ENCODE measurements at regions not wholly inside any gene's neighbourhood (a gene's known extent, or its start where the extent isn't known, plus 50 kb on each side); places are given as distances from the start of the nearest gene placed in this dataset.
A peak's percentile ranks its signal among the peaks of the same experiment; 100 is the strongest.

DNA sequence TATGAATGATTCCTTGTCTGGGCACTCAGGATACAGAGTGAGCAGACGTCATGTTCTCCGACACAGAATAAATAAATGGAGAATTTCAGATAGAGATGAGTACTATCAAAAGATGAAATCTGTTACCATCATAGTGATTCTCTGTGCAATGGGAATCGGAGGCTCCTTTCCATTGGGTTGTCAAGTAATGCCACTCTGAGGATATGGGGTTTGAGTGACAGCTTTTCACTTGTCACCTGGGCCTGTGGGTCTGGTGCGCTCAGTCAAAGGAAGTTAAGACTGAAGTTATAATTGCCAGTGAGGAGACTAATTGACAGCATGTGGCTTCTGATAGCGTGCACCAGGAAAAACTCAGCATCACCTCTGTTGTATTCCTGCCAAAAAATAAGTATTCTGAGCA, 387.2 kb downstream of the SOX11 start:
- FAIRE-seq (no peak), ATAC-seq (no peak), DNase-seq (no peak)
- Histone ChIP-seq H3K4me3 (no peak overlapping the region), H3K27me3 (no peaks in the 10 kb centered on the region), H3K9me3 (no peaks in the 10 kb centered on the region), H3K27ac (no peak overlapping the region), H3K4me1 (peaks cover 0 to 5% (median 0%) of the 10 kb centered on the region in 3 donors), H3K36me3 (no peaks in the 10 kb centered on the region)
- intact Hi-C loops (cut with DNase I): no loop called here
- WGBS, 2 donors: 83 to 92% methylated on average over 5 of the region's 5 CpGs
- TF ChIP-seq, protein P1, sequence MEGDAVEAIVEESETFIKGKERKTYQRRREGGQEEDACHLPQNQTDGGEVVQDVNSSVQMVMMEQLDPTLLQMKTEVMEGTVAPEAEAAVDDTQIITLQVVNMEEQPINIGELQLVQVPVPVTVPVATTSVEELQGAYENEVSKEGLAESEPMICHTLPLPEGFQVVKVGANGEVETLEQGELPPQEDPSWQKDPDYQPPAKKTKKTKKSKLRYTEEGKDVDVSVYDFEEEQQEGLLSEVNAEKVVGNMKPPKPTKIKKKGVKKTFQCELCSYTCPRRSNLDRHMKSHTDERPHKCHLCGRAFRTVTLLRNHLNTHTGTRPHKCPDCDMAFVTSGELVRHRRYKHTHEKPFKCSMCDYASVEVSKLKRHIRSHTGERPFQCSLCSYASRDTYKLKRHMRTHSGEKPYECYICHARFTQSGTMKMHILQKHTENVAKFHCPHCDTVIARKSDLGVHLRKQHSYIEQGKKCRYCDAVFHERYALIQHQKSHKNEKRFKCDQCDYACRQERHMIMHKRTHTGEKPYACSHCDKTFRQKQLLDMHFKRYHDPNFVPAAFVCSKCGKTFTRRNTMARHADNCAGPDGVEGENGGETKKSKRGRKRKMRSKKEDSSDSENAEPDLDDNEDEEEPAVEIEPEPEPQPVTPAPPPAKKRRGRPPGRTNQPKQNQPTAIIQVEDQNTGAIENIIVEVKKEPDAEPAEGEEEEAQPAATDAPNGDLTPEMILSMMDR (IDR thresholded peaks at IDR 0.05): no peak

DNA sequence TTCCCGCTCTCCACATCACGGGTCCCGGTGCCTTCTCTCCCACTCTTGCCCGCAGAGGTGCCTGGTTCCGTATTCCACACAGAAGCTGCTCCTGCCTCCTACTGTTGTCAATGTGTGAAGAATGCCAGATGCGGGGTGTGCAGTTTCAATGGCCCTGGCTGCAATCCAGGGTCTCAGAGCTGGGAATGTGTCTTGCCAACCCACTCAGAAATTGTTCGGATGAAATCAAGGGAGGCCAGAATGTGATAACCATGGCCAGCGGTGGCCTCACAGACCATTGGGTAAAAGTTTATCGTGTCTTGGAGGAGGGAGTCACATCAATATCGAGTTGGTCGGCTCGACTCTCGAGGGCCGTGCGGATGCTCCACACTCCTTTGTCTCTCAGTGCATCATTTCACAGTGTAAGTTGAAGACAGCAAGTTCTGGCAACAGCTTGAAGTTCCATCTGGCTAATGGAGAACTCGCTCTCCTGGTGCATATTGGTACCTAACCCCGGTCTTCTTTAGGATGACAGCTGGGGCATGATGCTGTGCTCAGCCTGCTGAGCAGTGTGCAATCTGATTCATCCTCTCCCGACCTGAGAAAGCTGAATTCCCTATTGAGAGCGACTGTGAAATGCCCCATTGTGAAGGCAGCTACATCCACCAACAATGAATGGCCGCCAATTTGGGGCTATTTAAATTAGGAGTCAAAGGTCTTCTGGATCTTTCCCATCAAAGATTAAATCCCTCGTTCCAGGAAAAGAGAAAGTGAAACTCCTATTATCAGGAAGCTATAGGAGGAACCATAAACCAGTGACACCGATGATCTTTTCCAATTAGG, 389.0 kb downstream of the SOX11 start:
- intact Hi-C loops (cut with DNase I): no loop called here
- Histone ChIP-seq H3K9me3 (no peaks in the 10 kb centered on the region), H3K27ac (no peak overlapping the region), H3K27me3 (no peaks in the 10 kb centered on the region), H3K4me3 (no peak overlapping the region), H3K36me3 (no peaks in the 10 kb centered on the region), H3K4me1 (peaks cover 0 to 5% (median 0%) of the 10 kb centered on the region in 3 donors)
- TF ChIP-seq, protein P1 (IDR thresholded peaks at IDR 0.05): no peak
- ATAC-seq (peak; percentile 24 to 61 (median 42)), DNase-seq (peak in 4 of 6 donors; percentile 13 to 49 (median 42)), FAIRE-seq (no peak)
- 65 to 71% methylated on average over 22 of the region's 22 CpGs for WGBS, 2 donors

DNA sequence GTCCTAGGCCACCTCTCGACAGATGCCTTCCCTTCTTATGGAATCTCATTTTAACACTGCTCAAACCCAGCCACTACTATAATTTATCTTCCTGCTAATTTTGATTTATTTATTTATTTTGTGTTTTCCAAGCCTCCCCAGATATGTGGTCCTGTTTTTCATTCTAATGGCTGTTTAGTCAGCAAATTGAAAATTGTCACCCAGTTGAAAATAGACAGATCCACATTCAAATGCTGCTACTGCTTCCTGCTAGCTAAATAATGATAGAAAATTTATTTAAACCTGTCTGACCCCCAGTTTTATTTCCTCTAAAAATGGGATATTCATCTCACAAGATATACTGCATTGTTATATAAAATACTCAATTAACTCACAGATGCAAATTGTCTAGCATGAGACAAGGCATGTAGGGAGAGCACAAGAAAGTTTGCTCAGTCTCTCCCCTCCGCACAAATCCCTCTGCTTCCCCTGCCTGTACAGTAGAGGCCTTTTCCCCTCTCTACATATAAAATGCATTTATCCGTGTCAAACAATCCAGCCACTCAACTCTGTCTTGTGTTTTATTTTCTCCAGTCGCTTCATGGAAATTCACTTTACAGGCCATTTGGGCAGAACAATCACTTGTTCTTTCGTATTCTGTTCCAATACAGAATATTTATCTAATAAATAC, 389.9 kb downstream of the SOX11 start:
- H3K4me1 ChIP-seq: peaks cover 0 to 5% (median 0%) of the 10 kb centered on the region in 3 donors
- WGBS, 2 donors: 94 to 99% methylated on average over 5 of the region's 5 CpGs
- H3K9me3 ChIP-seq: no peaks in the 10 kb centered on the region
- intact Hi-C loops (cut with DNase I): no loop called here
- H3K27ac ChIP-seq: no peak overlapping the region
- FAIRE-seq (no peak), DNase-seq (no peak), ATAC-seq (no peak)
- no peaks in the 10 kb centered on the region for H3K36me3 ChIP-seq
- H3K27me3 ChIP-seq: no peaks in the 10 kb centered on the region
- TF ChIP-seq, protein P1 (IDR thresholded peaks at IDR 0.05): no peak
- no peak overlapping the region for H3K4me3 ChIP-seq

DNA sequence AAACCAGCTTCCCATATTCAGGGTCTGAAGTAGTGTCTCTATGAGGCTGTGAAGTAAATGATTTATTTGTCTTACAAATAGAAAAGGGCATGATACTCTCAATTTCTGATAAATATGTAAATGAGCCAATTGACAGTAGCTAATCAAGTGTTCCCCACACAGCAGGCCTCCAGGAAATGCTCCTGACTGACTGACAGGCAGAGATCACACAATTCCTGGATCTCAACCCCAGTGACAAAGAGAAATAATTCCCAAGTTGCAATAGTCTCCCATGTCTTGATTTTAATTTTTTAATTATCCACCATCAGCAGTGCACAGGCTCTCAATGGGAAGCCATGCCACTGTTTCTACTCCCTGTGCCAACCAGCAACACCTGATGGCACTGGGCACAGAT, 390.4 kb downstream of the SOX11 start:
- H3K4me1 ChIP-seq: peaks cover 0 to 5% (median 0%) of the 10 kb centered on the region in 3 donors
- no peaks in the 10 kb centered on the region for H3K9me3 ChIP-seq
- DNase-seq (no peak), ATAC-seq (no peak), FAIRE-seq (no peak)
- TF ChIP-seq, protein P1 (IDR thresholded peaks at IDR 0.05): no peak
- intact Hi-C loops (cut with DNase I): no loop called here
- H3K36me3 ChIP-seq: no peaks in the 10 kb centered on the region
- H3K27me3 ChIP-seq: no peaks in the 10 kb centered on the region
- H3K4me3 ChIP-seq: no peak overlapping the region
- H3K27ac ChIP-seq: no peak overlapping the region

DNA sequence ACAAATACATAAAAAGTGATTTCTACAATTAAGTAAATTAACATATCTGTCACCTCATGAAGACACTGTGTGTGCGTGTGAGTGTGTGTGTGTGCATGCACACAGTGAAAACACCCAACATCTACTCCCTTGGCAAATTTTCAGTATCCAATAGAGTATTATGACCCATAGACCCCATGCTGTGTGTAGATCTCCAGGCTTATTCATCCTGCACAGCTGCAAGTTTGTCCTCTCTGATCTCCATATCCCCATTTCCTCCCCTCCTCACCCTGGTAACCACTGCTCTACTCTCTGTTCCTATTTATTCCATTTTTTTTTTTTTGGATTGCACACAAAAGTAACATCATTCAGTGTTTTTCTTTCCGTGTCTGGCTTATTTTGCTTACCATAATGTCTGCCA, 391.0 kb downstream of the SOX11 start:
- intact Hi-C loops (cut with DNase I): no loop called here
- H3K27ac ChIP-seq: no peak overlapping the region
- WGBS, 2 donors: 86 to 87% methylated on average over 2 of the region's 2 CpGs
- ATAC-seq (no peak), DNase-seq (no peak), FAIRE-seq (no peak)
- no peak overlapping the region for H3K4me3 ChIP-seq
- H3K9me3 ChIP-seq: no peaks in the 10 kb centered on the region
- no peaks in the 10 kb centered on the region for H3K27me3 ChIP-seq
- no peaks in the 10 kb centered on the region for H3K36me3 ChIP-seq
- TF ChIP-seq, protein P1 (IDR thresholded peaks at IDR 0.05): no peak
- H3K4me1 ChIP-seq: peaks cover 0 to 3% (median 0%) of the 10 kb centered on the region in 3 donors

All from pancreas (tissue), 10 donors.